ENCODE measurements at regions not wholly inside any gene's neighbourhood (a gene's known extent, or its start where the extent isn't known, plus 50 kb on each side); places are given as distances from the start of the nearest gene placed in this dataset.
"Not testable (repeated sequence)": the region's sequence is repeated elsewhere in the genome, so short reads cannot be mapped to it uniquely, and the experiment has no call there.

DNA sequence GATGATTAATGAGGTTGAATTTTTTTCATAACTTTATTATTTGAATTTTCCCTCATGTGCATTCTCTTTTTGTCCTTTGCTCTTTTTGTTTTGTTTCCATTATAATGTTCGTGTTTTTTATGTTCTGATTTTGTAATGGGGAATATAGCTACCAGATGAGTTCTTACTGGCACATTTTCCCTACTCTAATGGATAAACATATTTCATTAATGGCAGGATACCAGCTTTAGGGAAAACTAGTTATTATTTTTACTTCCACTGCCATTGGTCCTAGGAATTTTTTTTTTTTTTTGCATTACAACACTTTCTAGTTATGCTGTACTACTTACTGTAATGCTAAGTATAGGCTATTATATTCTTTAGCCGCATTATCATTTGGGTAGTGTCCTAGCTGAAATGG is 286.3 kb downstream of the SPRY1 start:
- no peak for DNase-seq

DNA sequence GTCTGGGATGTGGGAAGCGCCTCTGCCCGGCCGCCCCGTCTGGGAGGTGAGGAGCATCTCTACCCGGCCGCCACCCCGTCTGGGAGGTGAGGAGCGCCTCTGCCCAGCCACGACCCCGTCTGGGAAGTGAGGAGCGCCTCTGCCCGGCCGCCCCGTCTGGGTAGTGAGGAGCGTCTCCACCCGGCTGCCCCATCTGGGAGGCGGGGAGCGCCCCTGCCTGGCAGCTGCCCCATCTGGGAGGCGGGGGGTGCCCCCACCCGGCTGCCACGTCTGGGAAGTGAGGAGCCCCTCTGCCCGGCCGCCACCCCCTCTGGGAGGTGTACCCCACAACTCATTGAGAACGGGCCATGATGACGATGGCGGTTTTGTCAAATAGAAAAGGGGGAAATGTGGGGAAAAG is 288.3 kb downstream of the SPRY1 start:
- not testable (repeated sequence) for DNase-seq

DNA sequence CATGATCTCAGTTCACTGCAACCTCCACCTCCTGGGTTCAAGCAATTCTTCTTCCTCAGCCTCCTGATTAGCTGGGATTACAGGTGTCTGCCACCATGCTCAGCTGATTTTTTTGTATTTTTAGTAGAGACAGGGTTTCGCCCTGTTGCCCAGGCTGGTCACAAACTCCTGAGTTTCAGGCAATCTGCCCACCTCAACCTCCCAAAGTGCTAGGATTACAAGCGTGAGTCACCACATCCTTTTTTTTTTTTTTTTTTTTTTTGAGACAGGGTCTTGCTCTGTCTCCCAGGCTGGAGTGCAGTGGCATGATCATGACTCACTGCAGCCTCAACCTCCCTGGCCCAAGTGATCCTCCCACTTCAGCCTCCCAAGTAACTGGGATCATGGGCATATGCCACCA is 298.9 kb downstream of the SPRY1 start:
- DNase-seq: not testable (repeated sequence)

DNA sequence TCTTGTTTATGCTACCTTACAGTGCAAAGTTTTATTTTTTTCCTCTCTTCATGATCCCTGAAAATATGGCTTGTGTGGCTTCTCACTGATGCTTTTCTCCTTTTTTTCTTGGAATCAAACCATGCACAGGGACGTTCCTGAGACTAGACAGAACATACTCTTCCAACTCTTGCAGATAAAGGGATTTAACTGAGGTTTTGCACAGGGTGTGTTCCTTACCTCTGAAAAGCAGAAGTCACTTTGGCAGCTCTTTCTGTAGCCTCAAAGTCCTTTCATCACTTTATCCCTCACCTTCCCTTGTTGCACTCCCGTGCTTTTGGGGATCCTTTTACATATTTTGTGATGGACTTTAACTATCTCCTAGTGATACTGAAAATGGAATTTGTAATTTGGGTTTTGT is 300.1 kb downstream of the SPRY1 start:
- DNase-seq: no peak

DNA sequence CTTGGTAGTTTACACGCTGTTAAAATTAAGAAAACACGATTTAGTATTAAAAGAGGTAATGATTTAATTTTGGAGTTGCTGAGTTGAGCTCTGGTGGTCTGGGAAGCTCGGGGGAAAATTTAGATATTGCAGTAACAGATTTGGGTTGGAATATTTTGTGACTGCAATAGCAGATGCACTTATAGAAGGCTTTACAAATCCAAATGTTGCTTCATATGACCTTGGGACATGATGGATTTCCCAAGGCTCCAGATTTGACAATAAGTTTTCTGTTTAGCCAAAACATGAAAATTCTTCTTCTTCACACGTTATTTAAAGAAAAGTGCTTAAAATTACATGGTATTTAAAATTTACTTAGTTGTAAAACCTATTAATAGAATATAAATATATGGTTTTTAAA is 302.0 kb downstream of the SPRY1 start:
- no peak for DNase-seq

DNA sequence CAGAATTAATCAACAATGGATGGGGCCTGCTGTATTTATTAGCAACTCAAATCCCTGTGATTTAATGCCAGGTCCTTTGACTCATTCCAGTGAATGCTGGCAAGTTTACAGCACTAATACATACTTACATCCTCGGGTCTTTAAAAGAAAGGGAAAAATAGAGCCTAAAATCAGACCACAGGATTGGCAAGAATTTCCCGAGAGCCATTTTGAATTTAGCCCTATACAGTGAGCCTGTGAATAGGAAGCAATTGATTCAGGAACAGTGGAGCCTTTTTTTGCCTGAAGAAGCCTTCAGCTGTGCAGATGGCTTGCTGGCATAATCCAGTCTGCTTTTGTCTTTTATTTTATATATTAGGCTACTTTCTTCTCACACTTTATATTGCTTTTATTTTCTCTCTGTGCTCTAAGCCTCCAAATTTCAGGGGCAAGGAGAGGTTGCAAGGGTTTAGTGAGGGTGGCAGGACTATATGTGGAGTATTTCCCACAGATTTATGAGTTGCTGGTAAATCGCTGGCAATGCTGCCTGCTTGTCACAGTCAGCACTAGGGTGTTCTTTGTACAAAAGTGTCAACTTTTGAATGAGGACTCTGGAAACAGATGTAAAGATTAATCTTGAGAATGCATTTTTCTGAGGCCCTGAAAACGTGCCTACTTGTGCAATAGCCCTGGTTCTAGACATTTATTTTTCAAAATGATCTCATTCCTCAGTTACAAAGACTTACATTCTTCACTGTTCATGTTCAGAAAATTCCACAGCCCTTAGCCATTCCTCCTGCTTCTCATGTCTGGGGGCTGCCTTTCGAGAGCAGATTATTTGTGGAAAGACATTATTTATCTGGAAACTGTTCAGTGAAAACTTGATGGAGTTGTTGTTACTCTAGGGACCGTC is 303.5 kb downstream of the SPRY1 start:
- no peak for DNase-seq

DNA sequence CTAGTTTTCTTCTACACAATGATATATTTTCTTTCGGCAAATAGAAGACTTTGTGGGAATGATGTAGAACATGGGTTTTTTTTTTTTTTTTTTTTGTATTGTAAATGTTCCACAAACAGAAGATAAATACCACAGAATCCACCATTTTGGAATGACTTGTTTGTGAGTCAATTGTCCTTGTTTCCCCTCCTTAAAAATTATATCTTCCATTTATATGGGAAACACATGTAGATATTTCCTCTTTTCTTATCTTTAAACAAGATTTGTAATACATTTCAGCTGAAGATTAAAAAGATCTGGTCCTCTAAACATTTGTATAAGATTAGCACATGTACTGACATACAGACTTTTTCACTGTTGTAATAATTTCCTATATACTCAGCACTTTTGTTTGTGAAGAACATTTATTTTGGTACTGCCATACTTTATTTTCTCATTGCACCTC is 304.6 kb downstream of the SPRY1 start:
- no peak for DNase-seq

DNA sequence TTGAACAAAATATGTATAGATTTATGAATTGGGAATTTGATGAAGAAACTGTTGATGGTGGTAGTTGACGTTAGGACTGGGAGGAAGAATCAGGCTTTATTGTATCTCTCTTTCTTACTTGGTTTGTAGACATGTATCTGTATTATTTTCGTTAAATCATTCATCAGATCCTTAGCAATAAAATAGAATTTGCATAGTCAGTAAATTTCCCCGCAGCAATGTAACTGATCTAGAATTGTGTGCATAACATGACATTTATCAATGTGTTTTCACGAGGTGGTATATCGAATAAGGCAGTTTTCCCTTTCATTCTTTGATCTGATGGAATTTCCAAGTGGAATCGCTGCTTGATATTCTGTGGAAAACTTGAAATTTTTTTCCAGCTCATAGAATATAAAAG is 308.8 kb downstream of the SPRY1 start:
- DNase-seq: no peak

DNA sequence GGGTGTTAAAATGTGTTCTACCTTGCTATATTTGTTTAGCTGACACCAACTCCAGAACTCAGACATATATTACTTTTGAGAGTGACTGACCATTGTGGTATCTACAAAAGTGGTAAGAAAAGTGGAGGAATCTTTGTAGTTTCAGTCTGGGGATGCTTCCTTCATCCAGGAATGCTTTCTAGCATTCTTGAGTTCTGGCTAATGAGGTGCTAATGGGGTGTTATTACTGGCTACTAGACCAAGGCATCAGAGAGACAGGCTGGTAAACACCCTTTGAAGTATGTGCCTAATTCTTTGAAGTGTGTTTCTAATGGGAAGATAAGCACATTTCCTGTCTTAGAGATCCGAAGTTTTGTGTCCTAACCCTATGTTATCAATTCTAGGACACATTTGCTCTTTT is 310.4 kb downstream of the SPRY1 start:
- DNase-seq: no peak

DNA sequence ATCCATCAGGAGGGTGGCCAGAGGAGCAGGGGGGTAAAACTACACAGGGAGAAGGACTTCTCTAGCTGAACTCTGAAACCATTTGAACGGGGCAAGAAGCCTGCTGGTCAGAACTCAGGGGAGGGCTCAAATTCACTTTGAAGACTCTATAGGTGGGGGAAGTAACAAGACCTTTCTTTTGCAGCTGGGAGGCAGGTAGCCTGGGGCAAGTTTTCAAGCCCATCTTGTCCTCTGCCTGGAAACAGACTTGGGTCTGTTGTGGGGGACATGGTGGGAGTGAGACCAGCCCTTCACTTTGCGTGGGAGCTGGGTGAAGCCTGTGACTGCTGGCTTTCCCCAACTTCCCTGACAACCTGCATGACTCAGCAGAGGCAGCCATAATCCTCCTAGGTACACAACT is 312.3 kb downstream of the SPRY1 start:
- no peak for DNase-seq

DNA sequence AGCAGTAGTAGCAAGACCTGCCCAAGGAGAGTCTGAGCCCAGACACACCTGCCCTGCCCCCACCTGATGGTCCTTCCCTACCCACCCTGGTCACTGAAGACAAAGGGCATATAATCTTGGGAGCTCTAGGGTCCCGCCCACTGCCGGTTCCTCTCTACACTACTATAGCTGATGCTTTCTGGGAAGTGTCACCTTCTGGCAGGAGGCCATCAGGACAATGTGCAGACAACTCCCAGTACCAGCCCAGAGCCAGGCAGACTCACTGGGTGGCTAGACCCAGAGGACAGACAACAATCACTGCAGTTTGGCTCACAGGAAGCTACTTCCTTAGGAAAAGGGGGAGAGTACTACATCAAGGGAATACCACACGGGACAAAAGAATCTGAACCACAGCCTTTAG is 312.7 kb downstream of the SPRY1 start:
- no peak for DNase-seq

DNA sequence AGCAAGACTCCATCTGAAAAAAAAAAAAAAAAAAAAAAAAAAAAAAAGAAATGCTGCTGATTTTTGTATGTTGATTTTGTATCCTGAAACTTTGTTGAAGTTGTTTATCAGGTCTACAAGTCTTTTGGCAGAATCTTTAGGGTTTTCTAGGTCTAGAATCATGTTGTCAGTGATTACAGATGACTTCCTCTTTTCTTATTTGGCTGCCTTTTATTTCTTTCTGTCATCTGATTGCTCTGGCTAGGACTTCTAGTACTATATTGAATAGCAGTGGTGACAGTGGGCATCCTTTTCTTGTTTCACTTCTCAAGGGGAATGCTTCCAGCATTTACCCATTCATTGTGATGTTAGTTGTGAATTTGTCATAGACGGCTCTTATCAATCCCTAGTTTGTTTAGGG is 334.4 kb downstream of the SPRY1 start:
- DNase-seq: no peak

DNA sequence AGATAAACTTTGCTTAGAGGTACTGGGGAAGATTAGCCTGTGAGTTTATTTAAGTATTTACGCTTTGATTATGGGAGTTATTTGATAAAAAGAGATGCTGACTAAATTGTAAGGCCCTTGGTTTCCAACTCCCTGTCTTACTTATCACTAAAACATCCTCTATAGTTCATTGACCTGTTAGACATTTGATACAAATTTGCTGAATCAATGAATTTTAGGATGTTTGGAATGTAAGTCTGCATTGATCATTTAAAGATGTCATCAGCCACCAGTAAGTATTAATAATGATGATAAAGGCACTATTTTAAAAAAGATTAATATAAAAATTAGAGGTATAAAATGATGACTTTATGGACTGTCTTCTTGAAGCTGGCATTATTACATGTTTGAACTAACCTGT is 340.6 kb downstream of the SPRY1 start:
- no peak for DNase-seq

DNA sequence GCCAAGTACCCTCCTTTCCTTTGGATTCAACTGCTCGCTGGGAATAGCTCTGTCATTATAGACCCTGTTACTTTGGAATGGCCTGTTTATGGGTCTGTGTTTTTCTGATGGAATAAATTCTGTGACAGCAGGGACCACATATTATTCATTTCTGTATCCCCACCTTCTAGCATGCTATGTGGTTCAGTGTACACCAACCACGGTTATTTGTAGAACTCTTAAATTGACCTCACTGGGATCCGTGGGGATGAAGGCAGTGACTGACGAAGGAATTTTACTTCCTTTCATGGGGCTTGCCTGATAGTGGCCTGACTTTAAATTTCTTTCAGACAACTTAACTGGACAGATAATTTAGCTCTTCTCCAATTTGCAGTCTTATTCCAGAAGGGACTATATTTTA is 343.2 kb downstream of the SPRY1 start:
- DNase-seq: no peak

DNA sequence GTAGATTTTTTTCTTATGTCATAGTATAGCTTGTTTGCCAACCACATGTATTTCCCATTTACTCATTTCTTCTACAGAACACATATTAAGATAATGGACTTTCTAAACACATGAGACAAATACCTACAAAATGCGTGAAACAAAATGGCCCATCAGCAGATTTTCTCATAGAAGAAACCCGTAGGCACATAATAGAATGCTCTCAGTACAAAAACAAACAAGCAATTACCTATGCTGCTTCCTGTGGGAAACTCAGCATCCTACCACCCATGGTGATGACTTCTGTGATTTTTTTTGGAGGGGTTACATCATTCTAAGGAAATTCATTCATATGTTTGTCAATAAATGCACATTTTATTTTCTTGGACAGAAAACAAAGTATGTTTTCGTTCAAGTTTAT is 343.6 kb downstream of the SPRY1 start:
- no peak for DNase-seq

DNA sequence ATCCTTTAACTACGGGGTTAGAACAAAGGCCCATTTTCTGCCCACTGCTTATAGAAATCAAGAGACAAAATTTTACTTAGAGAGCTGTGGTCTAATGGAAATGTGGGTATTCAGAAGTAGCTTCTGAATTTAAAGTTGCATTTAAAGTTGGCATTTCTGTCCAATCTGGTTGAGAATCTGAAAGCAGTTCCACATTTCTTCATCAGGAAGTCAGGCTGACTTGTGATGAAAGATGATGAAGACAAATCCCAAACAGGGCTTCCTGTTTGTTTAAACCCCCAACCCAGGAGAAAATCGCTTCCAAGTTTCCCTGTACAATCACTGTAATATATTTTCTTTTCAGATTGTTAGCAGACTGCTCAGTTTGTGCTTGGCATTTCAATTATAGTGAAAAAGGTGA is 345.3 kb downstream of the SPRY1 start:
- no peak for DNase-seq

DNA sequence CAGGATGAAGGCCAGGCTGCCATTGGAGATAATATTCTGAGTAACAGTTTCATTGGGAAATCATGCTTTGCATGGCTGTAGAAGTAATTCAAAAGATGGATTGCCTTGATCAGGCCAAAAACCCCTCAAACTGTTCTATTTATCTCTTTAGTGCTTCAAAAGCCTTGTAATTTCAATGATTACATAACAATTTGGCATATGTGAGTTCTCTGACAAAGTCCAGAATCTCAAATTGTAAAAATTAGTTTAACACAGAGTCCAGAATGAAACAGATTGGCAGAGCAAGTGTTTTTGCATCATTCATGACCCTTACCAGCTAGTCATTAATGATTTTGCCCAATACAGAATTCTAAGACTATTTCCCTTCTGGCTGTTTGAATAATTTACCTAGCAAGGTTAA is 347.3 kb downstream of the SPRY1 start:
- no peak for DNase-seq

DNA sequence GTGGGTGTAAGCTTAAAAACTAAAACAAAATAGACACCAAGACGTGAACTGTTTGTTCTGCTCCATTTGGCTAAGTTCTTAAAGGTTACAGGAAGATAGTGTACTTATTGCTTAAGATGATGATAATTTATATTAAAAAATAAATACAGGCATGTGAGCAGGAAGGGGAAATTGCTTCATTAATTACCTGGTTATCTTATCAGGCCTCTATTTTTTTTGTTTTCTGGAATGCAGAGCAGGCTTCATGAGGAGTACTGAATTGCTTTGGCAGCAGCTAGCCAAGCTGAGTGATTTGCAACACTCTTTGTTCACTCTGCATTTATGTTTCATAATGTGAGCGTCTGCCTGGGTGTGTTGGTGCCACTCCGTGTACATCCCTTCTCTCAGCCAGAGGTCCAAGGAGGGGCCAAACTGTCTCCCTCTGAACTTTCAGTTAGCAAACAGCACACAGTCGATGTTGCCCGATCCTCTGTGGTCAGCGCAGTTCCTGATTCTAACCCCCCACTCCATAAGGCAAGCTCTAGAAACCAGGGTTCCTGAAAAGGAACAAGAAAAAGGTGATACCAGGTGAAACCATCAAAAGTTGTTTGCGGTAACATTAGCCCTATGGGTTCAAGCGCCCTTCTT is 348.2 kb downstream of the SPRY1 start:
- no peak for DNase-seq

DNA sequence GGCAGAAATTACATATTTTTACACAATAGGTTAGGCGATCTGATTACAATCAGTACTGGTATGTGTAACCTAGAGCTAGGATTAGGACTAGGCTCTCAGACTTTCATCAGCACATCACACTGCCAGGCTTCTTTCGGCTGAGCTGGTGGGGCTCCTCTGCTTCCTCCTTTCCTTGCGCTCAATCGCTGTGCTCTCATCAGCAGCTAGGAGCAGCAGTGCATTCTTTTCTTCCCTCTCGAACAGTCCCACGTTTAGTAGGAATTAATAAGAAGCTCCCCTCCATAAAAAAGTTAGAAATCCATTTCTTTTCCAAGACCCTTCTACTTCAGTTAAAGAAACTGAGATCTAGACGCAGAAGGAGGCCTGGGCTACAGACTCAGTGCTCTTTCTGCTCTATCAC is 350.4 kb downstream of the SPRY1 start:
- DNase-seq: no peak

DNA sequence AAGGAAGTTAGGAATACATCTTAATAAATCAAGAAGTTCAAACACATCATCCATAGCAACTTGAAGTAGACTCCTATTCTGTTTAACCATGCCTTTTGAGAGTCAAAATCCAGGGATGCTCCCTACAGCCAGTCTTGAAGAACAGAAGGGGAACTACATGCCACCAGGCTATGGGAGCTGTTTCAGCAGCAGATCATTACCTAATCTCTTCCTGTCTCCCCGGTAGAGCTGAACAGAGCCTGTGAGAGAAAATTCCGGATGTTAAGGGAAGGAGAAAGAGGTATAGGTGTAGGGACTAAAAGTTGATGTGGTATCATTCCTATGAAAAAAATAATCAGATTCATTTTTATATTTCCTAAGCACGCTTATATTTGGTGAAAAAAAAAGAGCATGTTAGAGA is 352.2 kb downstream of the SPRY1 start:
- DNase-seq: no peak

DNA sequence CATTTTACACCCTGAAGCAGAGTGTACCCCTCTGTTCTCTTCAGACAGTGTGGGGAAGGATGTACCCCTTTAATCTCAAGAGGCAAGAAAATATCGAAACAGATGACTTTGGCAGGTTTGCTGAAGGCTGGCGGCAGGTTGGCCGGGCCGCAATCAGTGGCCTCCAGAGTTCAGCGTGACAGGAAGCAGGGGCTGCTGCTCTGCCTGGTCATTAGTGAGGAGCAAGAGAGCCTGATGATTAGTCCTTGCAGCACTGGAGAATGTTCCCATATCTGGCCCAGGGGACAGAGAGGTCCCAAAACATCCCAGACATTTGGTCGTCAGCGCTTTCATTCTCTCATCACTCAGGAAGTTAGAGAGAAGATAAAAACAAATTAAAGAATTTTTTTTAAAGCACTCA is 352.8 kb downstream of the SPRY1 start:
- no peak for DNase-seq

DNA sequence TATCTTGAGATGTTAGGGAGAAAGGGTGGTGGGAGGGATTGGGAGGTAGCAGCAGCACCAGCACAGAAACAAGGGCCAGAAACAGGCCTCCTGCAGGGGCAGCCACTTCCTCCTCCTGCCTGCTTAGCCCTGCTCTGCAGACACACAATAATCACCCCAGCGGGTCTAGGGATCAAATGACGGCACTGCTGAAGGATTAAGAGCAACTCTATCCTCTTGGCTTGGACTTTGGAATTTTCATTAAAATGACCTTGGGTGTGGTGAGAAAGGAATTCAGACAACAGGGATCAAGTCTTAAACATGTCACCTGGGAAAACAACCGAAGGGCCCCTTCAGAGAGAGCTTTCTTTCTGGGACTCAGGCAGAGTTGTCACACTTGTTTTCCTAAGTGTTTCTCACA is 353.4 kb downstream of the SPRY1 start:
- no peak for DNase-seq

DNA sequence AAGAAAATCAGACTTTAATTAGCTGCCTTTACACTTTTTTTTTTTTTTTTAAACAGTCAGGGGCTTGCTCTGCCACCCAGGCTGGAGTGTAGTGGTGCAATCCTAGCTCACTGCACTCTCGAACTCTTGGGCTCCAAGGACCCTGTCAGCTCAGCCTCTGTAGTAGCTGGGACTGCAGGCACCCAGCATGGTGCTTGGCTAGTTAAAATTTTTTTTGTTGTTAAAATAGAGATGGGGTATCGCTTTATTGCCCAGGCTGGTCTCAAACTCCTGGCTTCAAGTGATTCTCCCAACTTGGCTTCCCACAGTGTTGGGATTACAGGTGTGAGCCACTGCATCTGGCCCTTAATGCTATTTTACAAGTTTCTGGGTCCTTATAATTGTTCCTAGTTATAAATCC is 359.1 kb downstream of the SPRY1 start:
- no peak for DNase-seq

DNA sequence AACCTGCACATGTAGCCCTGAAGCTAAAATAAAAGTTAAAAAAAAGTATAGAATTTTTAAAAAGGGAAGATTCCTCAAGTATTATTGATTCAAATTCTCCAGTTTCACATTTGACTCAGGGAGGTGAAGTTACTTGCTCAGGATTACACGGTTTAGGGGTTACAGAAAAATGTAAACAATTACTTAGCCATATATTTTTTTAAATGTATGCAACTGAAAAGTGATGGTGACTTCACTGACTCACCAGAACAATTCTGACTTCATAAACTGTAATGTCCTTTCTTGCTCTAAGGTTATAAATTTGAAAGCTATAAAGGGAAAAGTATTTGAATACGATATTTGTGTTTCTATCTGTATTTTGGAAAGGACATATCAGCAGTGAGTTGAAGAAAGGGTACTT is 371.2 kb downstream of the SPRY1 start:
- DNase-seq: no peak

DNA sequence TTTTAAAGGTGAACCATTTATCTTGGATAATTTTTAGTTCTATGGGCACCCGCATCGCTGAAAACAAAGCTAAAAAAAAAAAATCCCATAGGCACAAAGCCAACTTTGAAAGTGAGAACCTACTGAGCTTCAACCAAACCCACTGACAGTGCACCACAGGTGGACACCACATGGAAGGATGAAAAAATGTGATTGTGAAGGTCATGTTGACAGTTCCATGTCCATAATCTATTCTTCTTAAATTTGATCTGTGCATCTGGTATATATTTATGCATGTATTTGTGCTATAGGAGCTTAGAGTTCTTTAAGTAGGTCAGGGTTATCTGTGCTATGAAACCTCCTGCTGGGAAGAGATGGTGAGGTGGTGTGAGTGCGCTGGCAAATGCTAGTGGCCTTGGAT is 374.3 kb downstream of the SPRY1 start:
- DNase-seq: no peak

Measured in NCI-H510A treated with DMSO at 0.1 percent for 48 hours (cell line).